Caki2 (cell line): ENCODE measurements at regions not wholly inside any gene's neighbourhood (a gene's known extent, or its start where the extent isn't known, plus 50 kb on each side); places are given as distances from the start of the nearest gene placed in this dataset.
A peak's percentile ranks its signal among the peaks of the same experiment; 100 is the strongest.
"Not testable (repeated sequence)": the region's sequence is repeated elsewhere in the genome, so short reads cannot be mapped to it uniquely, and the experiment has no call there.

Experiments used
- DNase-seq: peaks from one replicate; pipeline ENCODE4 v3.0.0-alpha.2; 2015; ENCODE audit warnings: low read depth
- in situ Hi-C: cut with HindIII; loops from 2 replicates; pipeline ENCODE4 v1.10.0; 2016; ENCODE audit warnings: low sequenced_read_pairs, low pct_unique_long_range_greater_than_20kb, mixed read lengths

- no peak for DNase-seq
- in situ Hi-C loops: no loop called here
These were observed 105.8 kb upstream of the EFNA5 start for GRCh38 chr5:107776506-107776905.

GRCh38 chr5:107774316-107774715, 103.6 kb upstream of the EFNA5 start:
- in situ Hi-C loops: no loop called here

GRCh38 chr5:107773479-107773878, 102.7 kb upstream of the EFNA5 start:
- in situ Hi-C loops: no loop called here
- no peak for DNase-seq

More at GRCh38 chr5:107774316-107774715, 103.6 kb upstream of the EFNA5 start:
- DNase-seq: no peak

- in situ Hi-C loops: no loop called here
- no peak for DNase-seq
These were observed 101.9 kb upstream of the EFNA5 start for GRCh38 chr5:107772418-107773310.

- DNase-seq: no peak
- in situ Hi-C loops: no loop called here
These were observed 101.2 kb upstream of the EFNA5 start for GRCh38 chr5:107771926-107772325.

GRCh38 chr5:107770051-107770450, 99.3 kb upstream of the EFNA5 start:
- in situ Hi-C loops: no loop called here

GRCh38 chr5:107769519-107769918, 98.8 kb upstream of the EFNA5 start:
- in situ Hi-C loops: no loop called here

More at GRCh38 chr5:107770051-107770450, 99.3 kb upstream of the EFNA5 start:
- DNase-seq: no peak

GRCh38 chr5:107766972-107767371, 96.2 kb upstream of the EFNA5 start:
- in situ Hi-C loops: no loop called here
- no peak for DNase-seq

More at GRCh38 chr5:107769519-107769918, 98.8 kb upstream of the EFNA5 start:
- no peak for DNase-seq

GRCh38 chr5:107766439-107766838, 95.7 kb upstream of the EFNA5 start:
- in situ Hi-C loops: no loop called here
- no peak for DNase-seq

GRCh38 chr5:107765805-107766063, 95.0 kb upstream of the EFNA5 start:
- in situ Hi-C loops: no loop called here
- DNase-seq: no peak

- in situ Hi-C loops: no loop called here
These were observed 94.5 kb upstream of the EFNA5 start for GRCh38 chr5:107764976-107765804.

GRCh38 chr5:107764282-107764681, 93.5 kb upstream of the EFNA5 start:
- in situ Hi-C loops: no loop called here
- no peak for DNase-seq

More at GRCh38 chr5:107764976-107765804, 94.5 kb upstream of the EFNA5 start:
- DNase-seq: no peak

- in situ Hi-C loops: no loop called here
- no peak for DNase-seq
These were observed 82.7 kb upstream of the EFNA5 start for GRCh38 chr5:107753427-107753826.

GRCh38 chr5:107744418-107745330, 73.9 kb upstream of the EFNA5 start:
- in situ Hi-C loops: no loop called here
- no peak for DNase-seq

GRCh38 chr5:107743373-107744000, 72.8 kb upstream of the EFNA5 start:
- DNase-seq: peak; percentile 11
- in situ Hi-C loops: no loop called here

GRCh38 chr5:107739661-107740060, 68.9 kb upstream of the EFNA5 start:
- no peak for DNase-seq
- in situ Hi-C loops: no loop called here

GRCh38 chr5:107736638-107737037, 65.9 kb upstream of the EFNA5 start:
- in situ Hi-C loops: no loop called here
- no peak for DNase-seq

GRCh38 chr5:107736089-107736488, 65.4 kb upstream of the EFNA5 start:
- in situ Hi-C loops, DNase-seq: not testable (repeated sequence)
